Fibroblast of mammary gland (primary cell): ENCODE measurements at regions not wholly inside any gene's neighbourhood (a gene's known extent, or its start where the extent isn't known, plus 50 kb on each side); places are given as distances from the start of the nearest gene placed in this dataset.
A peak's percentile ranks its signal among the peaks of the same experiment; 100 is the strongest.
"Not testable (repeated sequence)": the region's sequence is repeated elsewhere in the genome, so short reads cannot be mapped to it uniquely, and the experiment has no call there.

Source experiments
- DNase-seq: peaks from one replicate; pipeline ENCODE4 v3.0.0-alpha.2; 2010; ENCODE audit warnings: low read depth
- H3K4me3 ChIP-seq: 2 replicates; pipeline ENCODE4 v1.5.1; 2011; ENCODE audit warnings: low read depth, mild to moderate bottlenecking, low read length, moderate library complexity; ENCODE audit not compliant: control insufficient read depth
- CTCF ChIP-seq: conservative IDR thresholded peaks from 2 replicates; pipeline ENCODE4 v1.5.1; 2011; ENCODE audit warnings: low read depth, low read length, inconsistent platforms; ENCODE audit not compliant: control insufficient read depth, insufficient read depth

GRCh38 chr4:181849472-181849871 lies 393.7 kb upstream of the TENM3 start:
- no peak overlapping the region for H3K4me3 ChIP-seq
- DNase-seq, result no peak
- TF ChIP-seq CTCF, result no peak

GRCh38 chr4:181853881-181854511 lies 389.2 kb upstream of the TENM3 start:
- peak; percentile 6 for DNase-seq
- no peak for TF ChIP-seq CTCF
- no peak overlapping the region for H3K4me3 ChIP-seq

- TF ChIP-seq CTCF, result no peak
- peak; percentile 37 for DNase-seq
- H3K4me3 ChIP-seq, result no peak overlapping the region
Observed at GRCh38 chr4:181855307-181855706, 387.9 kb upstream of the TENM3 start.

GRCh38 chr4:181857471-181857870 lies 385.7 kb upstream of the TENM3 start:
- H3K4me3 ChIP-seq, DNase-seq: not testable (repeated sequence)

- DNase-seq, result no peak
- TF ChIP-seq CTCF, result no peak
- H3K4me3 ChIP-seq, result no peak overlapping the region
Observed at GRCh38 chr4:181858741-181859140, 384.5 kb upstream of the TENM3 start.

- TF ChIP-seq CTCF, result no peak
- no peak overlapping the region for H3K4me3 ChIP-seq
- DNase-seq, result no peak
Observed at GRCh38 chr4:181859439-181859838, 383.8 kb upstream of the TENM3 start.

GRCh38 chr4:181860157-181860556 lies 383.0 kb upstream of the TENM3 start:
- peak; percentile 66 for DNase-seq
- no peak overlapping the region for H3K4me3 ChIP-seq
- TF ChIP-seq CTCF, result no peak
